ENCODE measurements at regions not wholly inside any gene's neighbourhood (a gene's known extent, or its start where the extent isn't known, plus 50 kb on each side); places are given as distances from the start of the nearest gene placed in this dataset.

DNA sequence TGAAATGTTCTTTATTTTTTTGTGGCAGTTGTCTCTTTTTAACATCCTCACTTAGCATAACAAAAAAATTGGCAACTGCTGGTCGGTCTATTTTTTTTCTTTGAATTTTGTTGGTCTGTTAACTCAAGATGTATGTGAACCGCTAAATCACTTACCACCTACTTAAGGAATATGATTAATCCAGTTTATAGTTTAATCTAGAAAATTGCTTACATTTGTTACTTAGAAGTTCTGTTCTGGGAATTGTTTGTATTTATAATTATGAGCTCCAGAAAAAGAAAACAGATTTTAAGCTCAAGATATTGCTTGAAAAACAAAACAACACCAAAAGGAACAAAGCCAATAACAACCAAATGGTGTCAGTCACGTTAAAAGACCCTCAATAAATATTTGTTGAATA, 66.1 kb upstream of the KLHL13 start:
- no peaks in the 10 kb centered on the region for H3K9me3 ChIP-seq (ENCODE audit: insufficient read depth, low read depth, low read length)
- DNase-seq (ENCODE audit: low read depth) (no peak), FAIRE-seq (peak; percentile 65)
- TF ChIP-seq, protein P1, sequence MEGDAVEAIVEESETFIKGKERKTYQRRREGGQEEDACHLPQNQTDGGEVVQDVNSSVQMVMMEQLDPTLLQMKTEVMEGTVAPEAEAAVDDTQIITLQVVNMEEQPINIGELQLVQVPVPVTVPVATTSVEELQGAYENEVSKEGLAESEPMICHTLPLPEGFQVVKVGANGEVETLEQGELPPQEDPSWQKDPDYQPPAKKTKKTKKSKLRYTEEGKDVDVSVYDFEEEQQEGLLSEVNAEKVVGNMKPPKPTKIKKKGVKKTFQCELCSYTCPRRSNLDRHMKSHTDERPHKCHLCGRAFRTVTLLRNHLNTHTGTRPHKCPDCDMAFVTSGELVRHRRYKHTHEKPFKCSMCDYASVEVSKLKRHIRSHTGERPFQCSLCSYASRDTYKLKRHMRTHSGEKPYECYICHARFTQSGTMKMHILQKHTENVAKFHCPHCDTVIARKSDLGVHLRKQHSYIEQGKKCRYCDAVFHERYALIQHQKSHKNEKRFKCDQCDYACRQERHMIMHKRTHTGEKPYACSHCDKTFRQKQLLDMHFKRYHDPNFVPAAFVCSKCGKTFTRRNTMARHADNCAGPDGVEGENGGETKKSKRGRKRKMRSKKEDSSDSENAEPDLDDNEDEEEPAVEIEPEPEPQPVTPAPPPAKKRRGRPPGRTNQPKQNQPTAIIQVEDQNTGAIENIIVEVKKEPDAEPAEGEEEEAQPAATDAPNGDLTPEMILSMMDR (IDR thresholded peaks at IDR 0.05; ENCODE audit: insufficient read depth, low read depth, low read length): no peak
- TF ChIP-seq EZH2 (IDR thresholded peaks at IDR 0.05; ENCODE audit: insufficient read depth, low read length): no peak
- Mint-ChIP-seq H3K4me3 (ENCODE audit: unreplicated experiment) (no peak overlapping the region), H3K27me3 (ENCODE audit: low read depth, unreplicated experiment) (no peaks in the 10 kb centered on the region), H3K4me1 (ENCODE audit: low read depth, unreplicated experiment) (no peaks in the 10 kb centered on the region), H3K36me3 (ENCODE audit: low read depth, unreplicated experiment) (no peaks in the 10 kb centered on the region), H3K27ac (ENCODE audit: unreplicated experiment) (no peak overlapping the region), H3K9me3 (ENCODE audit: unreplicated experiment) (peaks cover 2% of the 10 kb centered on the region)
- no peaks in the 10 kb centered on the region for H3K27me3 ChIP-seq (ENCODE audit: insufficient read depth, low read length)
- peaks cover 3% of the 10 kb centered on the region for H3K4me1 ChIP-seq (ENCODE audit: insufficient read depth, low read length)
- H3K79me2 ChIP-seq (ENCODE audit: insufficient read depth, low read length): no peaks in the 10 kb centered on the region
- H4K20me1 ChIP-seq (ENCODE audit: insufficient read depth, low read length): no peaks in the 10 kb centered on the region
- H3K27ac ChIP-seq (ENCODE audit: low read depth, low read length): no peak overlapping the region
- H2AFZ ChIP-seq (ENCODE audit: low read depth, low read length): no peak overlapping the region
- no peaks in the 10 kb centered on the region for H3K36me3 ChIP-seq (ENCODE audit: insufficient read depth, low read length)
- no peak overlapping the region for H3K4me3 ChIP-seq (ENCODE audit: insufficient read depth, low read depth, low read length)
- H3K9ac ChIP-seq (ENCODE audit: low read length): no peak overlapping the region
- no peak overlapping the region for H3K4me2 ChIP-seq (ENCODE audit: low read length)

DNA sequence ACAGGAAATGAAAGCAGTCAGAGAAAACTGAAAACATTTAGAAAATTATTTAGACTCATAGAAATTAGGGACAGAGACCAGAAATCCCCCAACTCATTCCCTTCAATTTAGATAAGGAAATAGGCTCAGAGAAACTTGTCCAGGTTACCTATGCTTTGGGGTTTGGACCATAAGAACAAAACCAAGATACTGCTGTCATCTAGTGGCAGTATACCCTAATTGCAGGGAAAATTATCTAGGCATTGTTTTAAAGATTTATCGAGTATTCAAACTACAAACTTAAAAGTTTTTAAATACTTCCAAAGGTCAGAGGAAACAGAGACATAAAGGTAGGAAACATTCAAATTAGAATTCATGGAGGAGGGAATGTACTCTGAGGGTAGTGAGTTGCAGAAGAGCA, 67.0 kb upstream of the KLHL13 start:
- H3K79me2 ChIP-seq (ENCODE audit: insufficient read depth, low read length): no peaks in the 10 kb centered on the region
- Mint-ChIP-seq H3K27ac (ENCODE audit: unreplicated experiment) (no peak overlapping the region), H3K36me3 (ENCODE audit: low read depth, unreplicated experiment) (no peaks in the 10 kb centered on the region), H3K9me3 (ENCODE audit: unreplicated experiment) (peaks cover 2% of the 10 kb centered on the region), H3K4me1 (ENCODE audit: low read depth, unreplicated experiment) (no peaks in the 10 kb centered on the region), H3K27me3 (ENCODE audit: low read depth, unreplicated experiment) (no peaks in the 10 kb centered on the region), H3K4me3 (ENCODE audit: unreplicated experiment) (no peak overlapping the region)
- H3K4me2 ChIP-seq (ENCODE audit: low read length): no peak overlapping the region
- H2AFZ ChIP-seq (ENCODE audit: low read depth, low read length): no peak overlapping the region
- H3K4me1 ChIP-seq (ENCODE audit: insufficient read depth, low read length): peaks cover 3% of the 10 kb centered on the region
- H3K9me3 ChIP-seq (ENCODE audit: insufficient read depth, low read depth, low read length): no peaks in the 10 kb centered on the region
- no peak for TF ChIP-seq EZH2 (IDR thresholded peaks at IDR 0.05; ENCODE audit: insufficient read depth, low read length)
- H3K36me3 ChIP-seq (ENCODE audit: insufficient read depth, low read length): no peaks in the 10 kb centered on the region
- DNase-seq (ENCODE audit: low read depth) (no peak), FAIRE-seq (no peak)
- H4K20me1 ChIP-seq (ENCODE audit: insufficient read depth, low read length): no peaks in the 10 kb centered on the region
- no peaks in the 10 kb centered on the region for H3K27me3 ChIP-seq (ENCODE audit: insufficient read depth, low read length)
- H3K4me3 ChIP-seq (ENCODE audit: insufficient read depth, low read depth, low read length): no peak overlapping the region
- no peak overlapping the region for H3K9ac ChIP-seq (ENCODE audit: low read length)
- H3K27ac ChIP-seq (ENCODE audit: low read depth, low read length): no peak overlapping the region

DNA sequence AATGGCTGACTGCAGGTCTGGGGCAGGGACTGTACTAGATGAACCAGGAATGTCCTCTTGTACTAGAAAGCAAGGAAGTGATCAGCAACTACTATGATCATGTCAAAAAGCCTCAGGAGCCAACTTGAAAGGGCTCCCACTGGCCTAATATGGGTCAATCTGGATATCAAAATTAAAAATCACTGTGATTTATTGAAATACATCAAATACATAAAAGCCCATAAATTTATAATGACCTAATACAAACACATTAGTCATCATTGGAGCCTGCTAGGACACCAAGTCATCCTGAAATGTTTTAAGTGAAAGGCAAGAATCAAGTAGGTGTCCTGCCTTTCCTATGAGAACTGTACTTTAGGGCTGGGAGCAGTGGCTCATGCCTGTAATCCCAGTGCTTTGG, 70.5 kb upstream of the KLHL13 start:
- no peak overlapping the region for H3K27ac ChIP-seq (ENCODE audit: low read depth, low read length)
- no peaks in the 10 kb centered on the region for H4K20me1 ChIP-seq (ENCODE audit: insufficient read depth, low read length)
- DNase-seq (ENCODE audit: low read depth): no peak
- Mint-ChIP-seq H3K4me3 (ENCODE audit: unreplicated experiment) (no peak overlapping the region), H3K27ac (ENCODE audit: unreplicated experiment) (no peak overlapping the region), H3K27me3 (ENCODE audit: low read depth, unreplicated experiment) (no peaks in the 10 kb centered on the region), H3K9me3 (ENCODE audit: unreplicated experiment) (peaks cover 2% of the 10 kb centered on the region), H3K4me1 (ENCODE audit: low read depth, unreplicated experiment) (no peaks in the 10 kb centered on the region), H3K36me3 (ENCODE audit: low read depth, unreplicated experiment) (no peaks in the 10 kb centered on the region)
- no peaks in the 10 kb centered on the region for H3K9me3 ChIP-seq (ENCODE audit: insufficient read depth, low read depth, low read length)
- H2AFZ ChIP-seq (ENCODE audit: low read depth, low read length): no peak overlapping the region
- TF ChIP-seq, protein P1 (IDR thresholded peaks at IDR 0.05; ENCODE audit: insufficient read depth, low read depth, low read length): no peak
- TF ChIP-seq EZH2 (IDR thresholded peaks at IDR 0.05; ENCODE audit: insufficient read depth, low read length): no peak
- H3K79me2 ChIP-seq (ENCODE audit: insufficient read depth, low read length): no peaks in the 10 kb centered on the region
- H3K27me3 ChIP-seq (ENCODE audit: insufficient read depth, low read length): no peaks in the 10 kb centered on the region
- H3K4me1 ChIP-seq (ENCODE audit: insufficient read depth, low read length): peaks cover 3% of the 10 kb centered on the region
- H3K4me2 ChIP-seq (ENCODE audit: low read length): no peak overlapping the region
- peak; percentile 32 for FAIRE-seq
- H3K9ac ChIP-seq (ENCODE audit: low read length): no peak overlapping the region
- no peak overlapping the region for H3K4me3 ChIP-seq (ENCODE audit: insufficient read depth, low read depth, low read length)
- no peaks in the 10 kb centered on the region for H3K36me3 ChIP-seq (ENCODE audit: insufficient read depth, low read length)
